ENCODE measurements at regions not wholly inside any gene's neighbourhood (a gene's known extent, or its start where the extent isn't known, plus 50 kb on each side); places are given as distances from the start of the nearest gene placed in this dataset.

GRCh38 chr14:101472518-101472849 is 88.8 kb upstream of the DIO3 start:
- BruUV-seq (replicated peaks) = no TSS peak
- CTCF ChIA-PET (ENCODE audit: unreplicated experiment) = no interaction called here
- H4K20me1 ChIP-seq (ENCODE audit: insufficient read depth, low read length) = no peaks in the 10 kb centered on the region
- H3K79me2 ChIP-seq (ENCODE audit: insufficient read depth, low read depth, low read length) = no peaks in the 10 kb centered on the region
- POLR2A ChIA-PET = interaction anchor here (0.6 kb wide), 1 partner anchor 32 kb away, joined by 4 read pairs; no protein-coding TSS in a partner anchor
- no peak overlapping the region for H3K27ac ChIP-seq (ENCODE audit: low read depth, low read length, poor library complexity, severe bottlenecking)
- no peak overlapping the region for H2AFZ ChIP-seq (ENCODE audit: low read length)
- no peaks in the 10 kb centered on the region for H3K36me3 ChIP-seq (ENCODE audit: insufficient read depth, low read length)
- H3K9me3 ChIP-seq (ENCODE audit: low read length) = no peaks in the 10 kb centered on the region
- H3K4me2 ChIP-seq (ENCODE audit: low read length) = no peak overlapping the region
- intact Hi-C loops (cut with micrococcal nuclease; ENCODE audit: unreplicated experiment) = no loop called here
- TF ChIP-seq EZH2phosphoT487 (IDR thresholded peaks at IDR 0.05; ENCODE audit: borderline replicate concordance, low read depth, low read length) = no peak
- no peak for TF ChIP-seq CTCF (conservative IDR thresholded peaks at IDR 0.05; ENCODE audit: low read length)
- no peaks in the 10 kb centered on the region for H3K9me2 ChIP-seq (ENCODE audit: insufficient read depth, low read length)
- H3K4me1 ChIP-seq (ENCODE audit: insufficient read depth, low read length, poor library complexity, severe bottlenecking) = no peaks in the 10 kb centered on the region
- H3K4me3 ChIP-seq (ENCODE audit: low read depth, low read length, poor library complexity, severe bottlenecking) = no peak overlapping the region
- DNase-seq (ENCODE audit: low spot score) = no peak

GRCh38 chr14:101473045-101473729 is 88.1 kb upstream of the DIO3 start:
- intact Hi-C loops (cut with micrococcal nuclease; ENCODE audit: unreplicated experiment) = no loop called here
- CTCF ChIA-PET (ENCODE audit: unreplicated experiment) = no interaction called here

More at GRCh38 chr14:101473045-101473729, 88.1 kb upstream of the DIO3 start:
- Histone ChIP-seq H3K4me3 (ENCODE audit: low read depth, low read length, poor library complexity, severe bottlenecking) (no peak overlapping the region), H3K27ac (ENCODE audit: low read depth, low read length, poor library complexity, severe bottlenecking) (no peak overlapping the region), H3K4me2 (ENCODE audit: low read length) (no peak overlapping the region), H2AFZ (ENCODE audit: low read length) (no peak overlapping the region), H3K36me3 (ENCODE audit: insufficient read depth, low read length) (no peaks in the 10 kb centered on the region), H3K4me1 (ENCODE audit: insufficient read depth, low read length, poor library complexity, severe bottlenecking) (no peaks in the 10 kb centered on the region), H3K9me2 (ENCODE audit: insufficient read depth, low read length) (no peaks in the 10 kb centered on the region), H4K20me1 (ENCODE audit: insufficient read depth, low read length) (no peaks in the 10 kb centered on the region), H3K9me3 (ENCODE audit: low read length) (no peaks in the 10 kb centered on the region), H3K79me2 (ENCODE audit: insufficient read depth, low read depth, low read length) (no peaks in the 10 kb centered on the region)
- POLR2A ChIA-PET = interaction anchor here (0.6 kb wide), 1 partner anchor 33 kb away, joined by 4 read pairs; no protein-coding TSS in a partner anchor
- TF ChIP-seq EZH2phosphoT487 (IDR thresholded peaks at IDR 0.05; ENCODE audit: borderline replicate concordance, low read depth, low read length) (no peak), CTCF (conservative IDR thresholded peaks at IDR 0.05; ENCODE audit: low read length) (no peak)
- no peak for DNase-seq (ENCODE audit: low spot score)
- no TSS peak for BruUV-seq (replicated peaks)

Measured in OCI-LY7 (cell line).